ENCODE measurements at regions not wholly inside any gene's neighbourhood (a gene's known extent, or its start where the extent isn't known, plus 50 kb on each side); places are given as distances from the start of the nearest gene placed in this dataset.

- Histone ChIP-seq H3K23ac (ENCODE audit: insufficient read length, low read depth, low read length) (no peak overlapping the region), H4K91ac (ENCODE audit: insufficient read length, low read depth, low read length) (no peak overlapping the region), H2BK20ac (ENCODE audit: low read depth, low read length, poor library complexity, severe bottlenecking) (no peak overlapping the region), H4K20me1 (ENCODE audit: control insufficient read depth, insufficient read depth, insufficient read length) (no peaks in the 10 kb centered on the region), H3K79me2 (ENCODE audit: insufficient read depth, low read length) (no peaks in the 10 kb centered on the region), H3K79me1 (ENCODE audit: insufficient read depth, low read depth, low read length, poor library complexity, severe bottlenecking) (no peaks in the 10 kb centered on the region), H3K4me2 (ENCODE audit: insufficient read depth, insufficient read length, low read length) (no peak overlapping the region), H4K8ac (replicated peaks; ENCODE audit: insufficient read length, low read depth, low read length) (no peak overlapping the region), H3K9me3 (ENCODE audit: control insufficient read depth, low read depth, low read length) (no peaks in the 10 kb centered on the region), H2BK120ac (ENCODE audit: low read depth, low read length, poor library complexity, severe bottlenecking) (no peak overlapping the region), H3K4ac (ENCODE audit: low read depth, low read length) (no peak overlapping the region), H2BK15ac (ENCODE audit: low read depth, low read length) (no peak overlapping the region), H3K27me3 (ENCODE audit: insufficient read depth, low read length) (no peaks in the 10 kb centered on the region), H3K23me2 (ENCODE audit: insufficient read length, low read depth, low read length, poor library complexity, severe bottlenecking) (no peaks in the 10 kb centered on the region), H4K5ac (ENCODE audit: insufficient read length, low read depth, low read length) (no peak overlapping the region), H3K27ac (ENCODE audit: insufficient read length, low read depth, low read length) (no peak overlapping the region), H2BK12ac (ENCODE audit: insufficient read length, low read depth, low read length) (no peak overlapping the region), H2AK5ac (ENCODE audit: insufficient read length, low read length) (no peak overlapping the region), H3K56ac (ENCODE audit: insufficient read length, low read depth, low read length) (no peak overlapping the region), H3K4me1 (ENCODE audit: insufficient read depth, low read length) (no peaks in the 10 kb centered on the region; the same call in 1 of the 2 replicates), H3K14ac (ENCODE audit: insufficient read depth, low read length) (no peak overlapping the region), H2AFZ (ENCODE audit: low read length) (no peak overlapping the region), H3T11ph (ENCODE audit: low read length) (no peak overlapping the region), H3K9ac (ENCODE audit: extremely low read depth, insufficient read length, low read length) (no peak overlapping the region), H2BK5ac (ENCODE audit: insufficient read length, low read length) (no peak overlapping the region), H3K18ac (ENCODE audit: insufficient read length, low read depth, low read length) (no peak overlapping the region)
- no peaks in the 10 kb centered on the region; a peak in 1 of 7 replicates for H3K36me3 Mint-ChIP-seq (ENCODE audit: insufficient read depth in 1 of 3, low read depth in 3 of 3)
- WGBS (ENCODE audit: extremely low coverage, insufficient read length, low lambda C conversion rate) = no CpG with 5 or more reads among the region's 29 CpGs
- DNase-seq = no peak
- H3K27ac Mint-ChIP-seq = no peak overlapping the region
- no peak for TF ChIP-seq CTCF (conservative IDR thresholded peaks at IDR 0.05)
- peaks cover 3% of the 10 kb centered on the region for H3K27me3 Mint-ChIP-seq (ENCODE audit: low read depth)
- H3K4me3 Mint-ChIP-seq = no peak overlapping the region
- no peaks in the 10 kb centered on the region for H3K9me3 Mint-ChIP-seq
- peaks cover 2 to 15% of the 10 kb centered on the region in 2 experiments; a peak in 3 of 4 replicates for H3K4me1 Mint-ChIP-seq
Observed at GRCh38 chr7:411677-412312, 107.9 kb downstream of the PDGFA start.
